SJCRH30 (cell line): ENCODE measurements at regions not wholly inside any gene's neighbourhood (a gene's known extent, or its start where the extent isn't known, plus 50 kb on each side); places are given as distances from the start of the nearest gene placed in this dataset.
A peak's percentile ranks its signal among the peaks of the same experiment; 100 is the strongest.

ENCODE experiments used
- DNase-seq, 2 experiments: peaks; one replicate each; pipeline ENCODE4 v3.0.0-alpha.2; 2015 to 2020
- H3K27ac ChIP-seq: fragments of 250-450 bp; sonication (Bioruptor Pico); 2 replicates; pipeline ENCODE4 v1.5.1; 2020; ENCODE audit warnings: mild to moderate bottlenecking, moderate library complexity
- H3K27me3 ChIP-seq: fragments of 250-450 bp; sonication (Bioruptor Pico); 2 replicates; pipeline ENCODE4 v1.5.1; 2020; ENCODE audit warnings: mild to moderate bottlenecking, moderate library complexity
- H3K36me3 ChIP-seq: fragments of 250-450 bp; sonication (Bioruptor Pico); 2 replicates; pipeline ENCODE4 v1.5.1; 2020; ENCODE audit warnings: mild to moderate bottlenecking, moderate library complexity
- H3K4me1 ChIP-seq: fragments of 250-450 bp; sonication (Bioruptor Pico); 2 replicates; pipeline ENCODE4 v1.5.1; 2020; ENCODE audit warnings: mild to moderate bottlenecking, moderate library complexity
- H3K4me3 ChIP-seq: fragments of 250-450 bp; sonication (Bioruptor Pico); 2 replicates; pipeline ENCODE4 v1.5.1; 2020; ENCODE audit warnings: mild to moderate bottlenecking, moderate library complexity
- H3K9me3 ChIP-seq: fragments of 250-450 bp; sonication (Bioruptor Pico); replicated peaks from 2 replicates; pipeline ENCODE4 v1.5.1; 2020; ENCODE audit warnings: mild to moderate bottlenecking, moderate library complexity

GRCh38 chr4:62161446-62161845 lies 961.3 kb downstream of the ADGRL3 start:
- no peak overlapping the region for H3K4me3 ChIP-seq
- H3K9me3 ChIP-seq: no peaks in the 10 kb centered on the region
- H3K4me1 ChIP-seq: 0 out of 2 replicates have a peak, but pooled peaks cover 3% of the 10 kb centered on the region
- no peak for DNase-seq
- H3K27me3 ChIP-seq: no peaks in the 10 kb centered on the region
- no peak overlapping the region for H3K27ac ChIP-seq
- H3K36me3 ChIP-seq: no peaks in the 10 kb centered on the region

GRCh38 chr4:62159876-62160275 lies 959.8 kb downstream of the ADGRL3 start:
- Histone ChIP-seq H3K27me3 (no peaks in the 10 kb centered on the region), H3K4me1 (0 out of 2 replicates have a peak, but pooled peaks cover 3% of the 10 kb centered on the region), H3K4me3 (no peak overlapping the region), H3K36me3 (no peaks in the 10 kb centered on the region), H3K9me3 (no peaks in the 10 kb centered on the region), H3K27ac (no peak overlapping the region)
- no peak for DNase-seq

- Histone ChIP-seq H3K27me3 (no peaks in the 10 kb centered on the region), H3K4me3 (no peak overlapping the region), H3K9me3 (no peaks in the 10 kb centered on the region), H3K36me3 (no peaks in the 10 kb centered on the region), H3K4me1 (0 out of 2 replicates have a peak, but pooled peaks cover under 1% of the 10 kb centered on the region), H3K27ac (no peak overlapping the region)
- no peak for DNase-seq
Observed at GRCh38 chr4:62159306-62159705, 959.2 kb downstream of the ADGRL3 start.

GRCh38 chr4:62156205-62156604 lies 956.1 kb downstream of the ADGRL3 start:
- DNase-seq: no peak
- no peaks in the 10 kb centered on the region for H3K36me3 ChIP-seq
- no peaks in the 10 kb centered on the region for H3K4me1 ChIP-seq
- no peaks in the 10 kb centered on the region for H3K9me3 ChIP-seq
- no peak overlapping the region for H3K27ac ChIP-seq
- H3K4me3 ChIP-seq: no peak overlapping the region
- no peaks in the 10 kb centered on the region; the same call in 1 of the 2 replicates for H3K27me3 ChIP-seq

GRCh38 chr4:62145276-62145675 lies 945.1 kb downstream of the ADGRL3 start:
- no peak for DNase-seq
- Histone ChIP-seq H3K4me1 (no peaks in the 10 kb centered on the region), H3K9me3 (no peaks in the 10 kb centered on the region), H3K27me3 (no peaks in the 10 kb centered on the region), H3K27ac (no peak overlapping the region), H3K4me3 (no peak overlapping the region), H3K36me3 (no peaks in the 10 kb centered on the region)

- Histone ChIP-seq H3K9me3 (no peaks in the 10 kb centered on the region), H3K4me1 (no peaks in the 10 kb centered on the region), H3K36me3 (no peaks in the 10 kb centered on the region), H3K4me3 (no peak overlapping the region), H3K27ac (no peak overlapping the region), H3K27me3 (no peaks in the 10 kb centered on the region)
- no peak for DNase-seq
Observed at GRCh38 chr4:62144431-62144830, 944.3 kb downstream of the ADGRL3 start.

- no peaks in the 10 kb centered on the region for H3K9me3 ChIP-seq
- H3K27ac ChIP-seq: no peak overlapping the region
- H3K4me1 ChIP-seq: no peaks in the 10 kb centered on the region
- no peak for DNase-seq
- no peak overlapping the region for H3K4me3 ChIP-seq
- no peaks in the 10 kb centered on the region for H3K27me3 ChIP-seq
- no peaks in the 10 kb centered on the region for H3K36me3 ChIP-seq
Observed at GRCh38 chr4:62135565-62136156, 935.5 kb downstream of the ADGRL3 start.

GRCh38 chr4:62133977-62134376 lies 933.9 kb downstream of the ADGRL3 start:
- H3K27me3 ChIP-seq: no peaks in the 10 kb centered on the region
- no peaks in the 10 kb centered on the region for H3K4me1 ChIP-seq
- H3K36me3 ChIP-seq: no peaks in the 10 kb centered on the region
- DNase-seq: no peak
- no peaks in the 10 kb centered on the region for H3K9me3 ChIP-seq
- H3K4me3 ChIP-seq: no peak overlapping the region
- no peak overlapping the region for H3K27ac ChIP-seq

- Histone ChIP-seq H3K36me3 (no peaks in the 10 kb centered on the region), H3K9me3 (no peaks in the 10 kb centered on the region), H3K27ac (no peak overlapping the region), H3K27me3 (no peaks in the 10 kb centered on the region), H3K4me3 (no peak overlapping the region), H3K4me1 (no peaks in the 10 kb centered on the region)
- no peak for DNase-seq
Observed at GRCh38 chr4:62133101-62133897, 933.2 kb downstream of the ADGRL3 start.

GRCh38 chr4:62131049-62131448 lies 930.9 kb downstream of the ADGRL3 start:
- Histone ChIP-seq H3K36me3 (no peaks in the 10 kb centered on the region), H3K27ac (no peak overlapping the region), H3K27me3 (no peaks in the 10 kb centered on the region), H3K9me3 (no peaks in the 10 kb centered on the region), H3K4me3 (no peak overlapping the region), H3K4me1 (no peaks in the 10 kb centered on the region)
- no peak for DNase-seq

- H3K36me3 ChIP-seq: no peaks in the 10 kb centered on the region
- H3K9me3 ChIP-seq: no peaks in the 10 kb centered on the region
- no peaks in the 10 kb centered on the region for H3K4me1 ChIP-seq
- peak; percentile 6 to 17 for DNase-seq
- no peak overlapping the region for H3K27ac ChIP-seq
- no peak overlapping the region for H3K4me3 ChIP-seq
- H3K27me3 ChIP-seq: no peaks in the 10 kb centered on the region
Observed at GRCh38 chr4:62130637-62131036, 930.5 kb downstream of the ADGRL3 start.

GRCh38 chr4:62130230-62130629 lies 930.1 kb downstream of the ADGRL3 start:
- H3K4me3 ChIP-seq: no peak overlapping the region
- no peak overlapping the region for H3K27ac ChIP-seq
- H3K36me3 ChIP-seq: no peaks in the 10 kb centered on the region
- H3K9me3 ChIP-seq: no peaks in the 10 kb centered on the region
- DNase-seq: no peak
- no peaks in the 10 kb centered on the region for H3K4me1 ChIP-seq
- H3K27me3 ChIP-seq: no peaks in the 10 kb centered on the region
